SK-N-SH (cell line): ENCODE measurements at regions not wholly inside any gene's neighbourhood (a gene's known extent, or its start where the extent isn't known, plus 50 kb on each side); places are given as distances from the start of the nearest gene placed in this dataset.

ENCODE experiments used
- TCF12 ChIP-seq: IDR thresholded peaks from 2 replicates; pipeline ENCODE4 v1.4.0; 2012
- YY1 ChIP-seq: IDR thresholded peaks from 2 replicates; pipeline ENCODE4 v1.4.0; 2012; ENCODE audit warnings: low read depth, mild to moderate bottlenecking

DNA sequence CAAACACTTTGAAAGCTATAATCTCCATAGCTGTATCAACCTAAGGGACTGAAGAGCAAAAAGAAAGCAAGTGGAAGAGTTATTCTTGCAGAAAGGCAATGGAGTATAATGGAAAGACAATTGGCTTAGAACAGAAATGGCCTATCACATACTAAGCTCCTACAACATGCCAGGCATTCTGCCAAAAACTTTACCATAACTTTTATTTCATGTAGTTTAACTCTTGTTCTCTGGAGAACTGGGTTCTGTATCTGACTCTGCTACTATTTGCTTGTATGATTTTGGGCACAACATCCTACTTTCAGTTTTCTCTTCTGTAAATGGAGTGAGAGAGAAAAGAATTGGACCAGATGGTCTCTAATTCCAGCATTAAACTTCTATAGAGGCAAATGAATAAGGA, 449.1 kb downstream of the GPATCH2 start:
- TF ChIP-seq YY1, result no peak
- TF ChIP-seq TCF12, result no peak
